OCI-LY3 (cell line): ENCODE measurements at regions not wholly inside any gene's neighbourhood (a gene's known extent, or its start where the extent isn't known, plus 50 kb on each side); places are given as distances from the start of the nearest gene placed in this dataset.

Experiments
- EZH2phosphoT487 ChIP-seq: fragments of 200-600 bp; shearing (Covaris generic); IDR thresholded peaks from 2 replicates; pipeline ENCODE4 v1.6.1; 2018; ENCODE audit warnings: antibody characterized with exemption, mixed run types, low read depth
- TF ChIP-seq, protein P1 (sequence below): fragments of 200-600, 300-600 bp; sonication (generic); IDR thresholded peaks from 2 replicates; pipeline ENCODE4 v1.5.1; 2014; ENCODE audit warnings: antibody characterized with exemption, low read length, low read depth

DNA sequence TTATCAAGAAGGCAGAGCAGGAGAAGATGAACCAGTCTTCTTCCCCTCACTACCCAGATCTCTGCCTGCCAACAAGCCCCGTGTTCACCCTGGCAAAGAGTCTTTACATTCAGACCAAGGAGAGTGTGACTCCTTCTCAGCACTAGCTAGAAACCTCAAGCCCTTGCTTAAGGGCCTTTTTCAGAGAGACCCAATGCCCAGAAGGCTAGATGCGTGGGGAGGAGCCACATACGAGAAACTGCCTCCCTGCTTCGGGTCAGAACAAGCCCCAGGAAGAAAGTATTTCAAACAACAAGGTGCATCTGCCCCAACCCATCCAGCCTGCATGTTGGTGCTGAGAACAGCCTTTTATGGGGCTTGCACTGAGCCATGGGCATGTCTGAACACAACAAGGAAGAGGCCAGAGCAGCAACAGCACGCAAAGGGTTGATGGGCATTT lies 152.7 kb upstream of the CAMK1G start:
- TF ChIP-seq, protein P1, sequence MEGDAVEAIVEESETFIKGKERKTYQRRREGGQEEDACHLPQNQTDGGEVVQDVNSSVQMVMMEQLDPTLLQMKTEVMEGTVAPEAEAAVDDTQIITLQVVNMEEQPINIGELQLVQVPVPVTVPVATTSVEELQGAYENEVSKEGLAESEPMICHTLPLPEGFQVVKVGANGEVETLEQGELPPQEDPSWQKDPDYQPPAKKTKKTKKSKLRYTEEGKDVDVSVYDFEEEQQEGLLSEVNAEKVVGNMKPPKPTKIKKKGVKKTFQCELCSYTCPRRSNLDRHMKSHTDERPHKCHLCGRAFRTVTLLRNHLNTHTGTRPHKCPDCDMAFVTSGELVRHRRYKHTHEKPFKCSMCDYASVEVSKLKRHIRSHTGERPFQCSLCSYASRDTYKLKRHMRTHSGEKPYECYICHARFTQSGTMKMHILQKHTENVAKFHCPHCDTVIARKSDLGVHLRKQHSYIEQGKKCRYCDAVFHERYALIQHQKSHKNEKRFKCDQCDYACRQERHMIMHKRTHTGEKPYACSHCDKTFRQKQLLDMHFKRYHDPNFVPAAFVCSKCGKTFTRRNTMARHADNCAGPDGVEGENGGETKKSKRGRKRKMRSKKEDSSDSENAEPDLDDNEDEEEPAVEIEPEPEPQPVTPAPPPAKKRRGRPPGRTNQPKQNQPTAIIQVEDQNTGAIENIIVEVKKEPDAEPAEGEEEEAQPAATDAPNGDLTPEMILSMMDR, result no peak
- no peak for TF ChIP-seq EZH2phosphoT487
